NT2/D1 (cell line): ENCODE measurements at regions not wholly inside any gene's neighbourhood (a gene's known extent, or its start where the extent isn't known, plus 50 kb on each side); places are given as distances from the start of the nearest gene placed in this dataset.

Experiments
- DNase-seq: peaks from one replicate; pipeline ENCODE4 v3.0.0-alpha.2; 2011; ENCODE audit warnings: low read depth, low spot score
- H3K27me3 ChIP-seq: 2 replicates; pipeline ENCODE4 v1.6.0; 2011; ENCODE audit warnings: mild to moderate bottlenecking; ENCODE audit not compliant: insufficient read length, insufficient read depth
- H3K36me3 ChIP-seq: 2 replicates; pipeline ENCODE4 v1.6.1; 2011; ENCODE audit warnings: mild to moderate bottlenecking, low read length, mixed read lengths; ENCODE audit not compliant: insufficient read depth, insufficient read length
- H3K4me1 ChIP-seq: 2 replicates; pipeline ENCODE4 v1.5.1; 2011; ENCODE audit not compliant: insufficient read depth, insufficient read length
- H3K4me3 ChIP-seq: 2 replicates; pipeline ENCODE4 v1.5.1; 2011; ENCODE audit warnings: low read depth; ENCODE audit not compliant: insufficient read length
- H3K9ac ChIP-seq: 2 replicates; pipeline ENCODE4 v1.6.0; 2011; ENCODE audit warnings: low read depth; ENCODE audit not compliant: insufficient read length
- H3K9me3 ChIP-seq: 2 replicates; pipeline ENCODE4 v1.5.1; 2011; ENCODE audit warnings: mild to moderate bottlenecking, low read length; ENCODE audit not compliant: insufficient read depth
- SUZ12 ChIP-seq: IDR thresholded peaks from 2 replicates; pipeline ENCODE4 v1.6.1; 2011; ENCODE audit not compliant: insufficient read length, insufficient read depth; ENCODE audit errors: extremely low read depth
- YY1 ChIP-seq: IDR thresholded peaks from 2 replicates; pipeline ENCODE4 v1.6.1; 2011; ENCODE audit not compliant: insufficient read length, insufficient read depth
- ZNF274 ChIP-seq: IDR thresholded peaks from 2 replicates; pipeline ENCODE4 v1.6.1; 2011; ENCODE audit warnings: mild to moderate bottlenecking, low read depth, low read length

DNA sequence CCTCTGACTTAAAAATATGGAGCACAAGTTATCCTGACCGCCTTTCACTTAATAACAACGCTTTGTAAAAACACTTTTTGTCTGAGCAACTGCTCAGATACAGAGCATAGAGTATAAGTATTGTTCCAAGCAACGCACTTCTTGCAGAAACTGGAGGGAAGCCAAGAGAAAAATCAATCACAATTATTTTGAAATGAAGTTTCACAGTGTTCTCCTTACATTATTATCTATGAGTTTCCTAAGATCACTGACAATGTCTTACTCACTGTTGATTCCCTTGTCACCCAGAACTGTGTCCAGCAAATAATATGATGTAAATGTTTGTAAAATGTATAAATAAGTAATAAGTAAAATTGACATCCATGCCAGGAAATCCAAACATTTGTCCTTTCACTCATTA is 184.6 kb upstream of the GPR149 start:
- no peaks in the 10 kb centered on the region for H3K36me3 ChIP-seq
- DNase-seq: no peak
- no peaks in the 10 kb centered on the region for H3K27me3 ChIP-seq
- H3K4me1 ChIP-seq: no peaks in the 10 kb centered on the region
- no peak for TF ChIP-seq YY1
- no peak for TF ChIP-seq SUZ12
- TF ChIP-seq ZNF274: no peak
- H3K9ac ChIP-seq: no peak overlapping the region
- no peak overlapping the region for H3K4me3 ChIP-seq
- H3K9me3 ChIP-seq: no peaks in the 10 kb centered on the region

- Histone ChIP-seq H3K4me1 (no peaks in the 10 kb centered on the region), H3K4me3 (no peak overlapping the region), H3K27me3 (no peaks in the 10 kb centered on the region), H3K9me3 (no peaks in the 10 kb centered on the region), H3K9ac (no peak overlapping the region), H3K36me3 (no peaks in the 10 kb centered on the region)
- TF ChIP-seq ZNF274 (no peak), YY1 (no peak), SUZ12 (no peak)
- DNase-seq: no peak
Observed at GRCh38 chr3:154614078-154614477, 184.1 kb upstream of the GPR149 start.

DNA sequence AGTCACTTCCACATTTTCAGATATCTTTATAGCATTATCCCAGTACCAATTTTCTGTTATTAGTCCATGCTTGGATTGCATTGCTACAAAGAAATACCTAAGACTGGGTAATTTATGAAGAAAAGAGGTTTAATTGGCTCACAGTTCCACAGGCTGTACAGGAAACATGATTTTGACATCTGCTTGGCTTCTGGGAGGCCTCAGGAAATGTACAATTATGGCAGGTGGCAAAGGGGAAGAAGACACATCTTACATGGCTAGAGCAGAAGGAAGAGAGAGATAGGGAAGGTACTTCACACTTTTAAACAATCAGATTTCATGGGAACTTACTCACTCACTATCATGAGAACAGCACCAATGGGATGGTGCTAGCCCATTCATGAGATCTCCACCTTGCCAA is 172.3 kb upstream of the GPR149 start:
- Histone ChIP-seq H3K4me3 (no peak overlapping the region), H3K9me3 (no peaks in the 10 kb centered on the region), H3K4me1 (no peaks in the 10 kb centered on the region), H3K27me3 (no peaks in the 10 kb centered on the region), H3K36me3 (no peaks in the 10 kb centered on the region), H3K9ac (no peak overlapping the region)
- TF ChIP-seq ZNF274 (no peak), YY1 (no peak)
- DNase-seq: no peak

DNA sequence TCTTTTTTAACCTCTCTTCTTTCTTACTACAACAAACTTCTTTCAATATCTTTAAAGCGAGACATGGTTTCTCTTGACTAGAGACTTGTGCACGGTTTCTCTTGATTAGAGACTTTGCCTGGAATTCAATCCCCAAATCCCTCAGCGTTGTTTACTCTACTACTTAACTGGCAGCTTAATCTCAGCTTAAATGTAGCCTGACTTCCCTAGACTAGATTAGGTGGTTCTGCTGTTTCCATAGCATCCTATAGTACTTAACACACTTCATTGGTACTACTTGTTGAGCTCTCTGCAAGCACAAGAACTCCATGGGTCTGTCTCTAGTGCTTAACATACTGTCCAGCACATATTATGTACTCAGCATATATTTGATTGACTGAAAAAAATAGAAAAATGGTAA is 168.2 kb upstream of the GPR149 start:
- TF ChIP-seq YY1: no peak
- no peak for TF ChIP-seq ZNF274
- DNase-seq: no peak
- Histone ChIP-seq H3K4me3 (no peak overlapping the region), H3K4me1 (no peaks in the 10 kb centered on the region), H3K36me3 (no peaks in the 10 kb centered on the region), H3K9ac (no peak overlapping the region), H3K9me3 (no peaks in the 10 kb centered on the region), H3K27me3 (no peaks in the 10 kb centered on the region)

GRCh38 chr3:154590675-154591384 is 160.8 kb upstream of the GPR149 start:
- H3K27me3 ChIP-seq: no peaks in the 10 kb centered on the region
- no peaks in the 10 kb centered on the region for H3K9me3 ChIP-seq
- no peaks in the 10 kb centered on the region for H3K36me3 ChIP-seq
- H3K4me1 ChIP-seq: no peaks in the 10 kb centered on the region
- no peak overlapping the region for H3K4me3 ChIP-seq
- no peak for TF ChIP-seq YY1
- no peak for TF ChIP-seq ZNF274
- TF ChIP-seq SUZ12: no peak
- DNase-seq: no peak
- no peak overlapping the region for H3K9ac ChIP-seq

DNA sequence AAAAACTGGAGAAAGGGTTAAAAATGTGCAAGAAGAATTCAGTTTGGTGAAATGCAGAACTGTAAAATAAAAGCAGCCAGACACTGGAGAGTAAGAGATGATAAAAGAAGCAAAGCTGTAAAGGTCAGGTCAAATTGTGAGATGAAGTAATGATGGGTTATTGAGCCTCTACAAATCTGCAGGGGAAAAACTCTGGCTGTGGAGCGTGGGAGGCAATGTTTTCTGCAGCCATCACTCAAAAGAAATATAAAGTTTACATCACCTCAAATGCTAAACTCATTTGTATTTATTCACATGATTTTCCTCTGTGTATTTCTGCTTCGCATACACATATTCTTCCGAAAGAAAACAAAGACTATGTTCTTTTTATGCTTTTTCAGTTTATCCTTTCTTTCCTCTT is 158.8 kb upstream of the GPR149 start:
- no peaks in the 10 kb centered on the region for H3K4me1 ChIP-seq
- no peaks in the 10 kb centered on the region for H3K27me3 ChIP-seq
- TF ChIP-seq ZNF274: no peak
- no peak for TF ChIP-seq SUZ12
- TF ChIP-seq YY1: no peak
- no peak for DNase-seq
- no peaks in the 10 kb centered on the region for H3K36me3 ChIP-seq
- no peak overlapping the region for H3K4me3 ChIP-seq
- H3K9me3 ChIP-seq: no peaks in the 10 kb centered on the region
- no peak overlapping the region for H3K9ac ChIP-seq

DNA sequence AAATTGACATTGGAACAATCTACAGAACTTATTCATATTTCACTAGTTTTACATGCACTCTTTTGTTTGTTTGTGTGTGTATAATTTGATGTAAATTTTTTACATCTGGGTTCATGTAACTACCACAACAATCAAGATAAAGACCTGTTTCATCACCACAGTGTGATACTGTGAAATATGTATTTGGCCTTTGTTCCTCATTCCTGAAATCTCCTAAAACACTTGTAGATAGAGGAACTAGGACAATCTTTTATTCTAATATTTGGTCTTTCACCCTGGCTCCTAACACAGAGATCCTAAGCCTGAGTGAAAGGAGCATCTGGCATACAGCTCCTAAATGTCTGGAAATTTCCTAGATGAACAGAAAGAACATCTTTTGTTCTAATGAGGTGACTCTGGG is 155.0 kb upstream of the GPR149 start:
- no peak for TF ChIP-seq ZNF274
- TF ChIP-seq YY1: no peak
- no peak for TF ChIP-seq SUZ12
- H3K36me3 ChIP-seq: no peaks in the 10 kb centered on the region
- no peaks in the 10 kb centered on the region for H3K27me3 ChIP-seq
- no peak overlapping the region for H3K4me3 ChIP-seq
- no peak overlapping the region for H3K9ac ChIP-seq
- H3K4me1 ChIP-seq: no peaks in the 10 kb centered on the region
- H3K9me3 ChIP-seq: no peaks in the 10 kb centered on the region
- DNase-seq: no peak
